GM10266 (cell line): ENCODE measurements at regions not wholly inside any gene's neighbourhood (a gene's known extent, or its start where the extent isn't known, plus 50 kb on each side); places are given as distances from the start of the nearest gene placed in this dataset.

Source experiments
- DNase-seq: peaks from one replicate; pipeline ENCODE4 v3.0.0; 2012; ENCODE audit errors: extremely low spot score
- CTCF ChIP-seq: IDR thresholded peaks from 2 replicates; pipeline ENCODE4 v1.5.1; 2012; ENCODE audit warnings: mild to moderate bottlenecking, low read depth; ENCODE audit not compliant: control insufficient read depth, insufficient read depth; ENCODE audit errors: missing control alignments

- no peak for DNase-seq
- no peak for TF ChIP-seq CTCF
Measured at GRCh38 chr2:37448342-37449120, 104.1 kb downstream of the QPCT start.

- TF ChIP-seq CTCF: no peak
- no peak for DNase-seq
Measured at GRCh38 chr2:37449761-37450296, 105.4 kb downstream of the QPCT start.

- no peak for TF ChIP-seq CTCF
Measured at GRCh38 chr2:37453027-37453426, 108.6 kb downstream of the QPCT start.

GRCh38 chr2:37454851-37455762 lies 110.7 kb downstream of the QPCT start:
- no peak for TF ChIP-seq CTCF
- no peak for DNase-seq

More at GRCh38 chr2:37453027-37453426, 108.6 kb downstream of the QPCT start:
- DNase-seq: no peak

GRCh38 chr2:37456479-37456878 lies 112.0 kb downstream of the QPCT start:
- no peak for TF ChIP-seq CTCF
- DNase-seq: no peak

GRCh38 chr2:37457401-37457901 lies 113.0 kb downstream of the QPCT start:
- no peak for TF ChIP-seq CTCF
- no peak for DNase-seq

GRCh38 chr2:37458133-37458532 lies 113.7 kb downstream of the QPCT start:
- no peak for DNase-seq
- no peak for TF ChIP-seq CTCF
